Neural cell (in vitro differentiated cells): ENCODE measurements at regions not wholly inside any gene's neighbourhood (a gene's known extent, or its start where the extent isn't known, plus 50 kb on each side); places are given as distances from the start of the nearest gene placed in this dataset.

Experiments used
- H2AFZ ChIP-seq: fragments of 200-600, 300-800 bp; sonication (generic), shearing (Covaris generic); 2 replicates; pipeline ENCODE4 v1.6.0; 2014; ENCODE audit warnings: low read depth, mild to moderate bottlenecking, antibody characterized with exemption, low read length, moderate library complexity
- H3F3A ChIP-seq: fragments of 200-600 bp; shearing (Covaris generic); 2 replicates; pipeline ENCODE4 v1.6.1; 2016; ENCODE audit warnings: mild to moderate bottlenecking, moderate library complexity, mixed read lengths, antibody characterized with exemption, low read length; ENCODE audit not compliant: insufficient read depth, poor library complexity, severe bottlenecking
- H3K27ac ChIP-seq: fragments of 200-600, 300-800 bp; sonication (generic), shearing (Covaris generic); 2 replicates; pipeline ENCODE4 v1.5.1; 2014; ENCODE audit warnings: mild to moderate bottlenecking, low read length, moderate library complexity
- H3K27me3 ChIP-seq: fragments of 300-800, 200-600 bp; sonication (generic), shearing (Covaris generic); 2 replicates; pipeline ENCODE4 v1.6.0; 2014; ENCODE audit warnings: mild to moderate bottlenecking, low read depth, low read length, moderate library complexity; ENCODE audit not compliant: insufficient read depth
- H3K36me3 ChIP-seq: fragments of 300-800, 200-600 bp; sonication (generic), shearing (Covaris generic); 2 replicates; pipeline ENCODE4 v1.5.1; 2014; ENCODE audit warnings: mild to moderate bottlenecking, antibody characterized with exemption, low read length, moderate library complexity; ENCODE audit not compliant: insufficient read depth
- H3K4me2 ChIP-seq: fragments of 300-800, 200-600 bp; sonication (generic), shearing (Covaris generic); 2 replicates; pipeline ENCODE4 v1.6.0; 2014; ENCODE audit warnings: mild to moderate bottlenecking, low read length
- H3K4me3 ChIP-seq: fragments of 300-800, 200-600 bp; sonication (generic), shearing (Covaris generic); 2 replicates; pipeline ENCODE4 v1.5.1; 2014; ENCODE audit warnings: mild to moderate bottlenecking, low read length, moderate library complexity
- H3K79me2 ChIP-seq: fragments of 200-600 bp; shearing (Covaris generic); replicated peaks from 2 replicates; pipeline ENCODE4 v1.6.0; 2014; ENCODE audit warnings: mild to moderate bottlenecking, low read length, moderate library complexity; ENCODE audit not compliant: insufficient read depth
- H3K9ac ChIP-seq: fragments of 300-800, 200-600 bp; sonication (generic), shearing (Covaris generic); 2 replicates; pipeline ENCODE4 v1.6.1; 2016; ENCODE audit warnings: mild to moderate bottlenecking, low read length, mixed read lengths
- H3K9me2 ChIP-seq: fragments of 200-600 bp; shearing (Covaris generic); 2 replicates; pipeline ENCODE4 v1.6.1; 2016; ENCODE audit warnings: mild to moderate bottlenecking, low read length, mixed read lengths; ENCODE audit not compliant: insufficient read depth
- H3K9me3 ChIP-seq: fragments of 200-600, 300-800 bp; sonication (generic), shearing (Covaris generic); 2 replicates; pipeline ENCODE4 v1.6.1; 2016; ENCODE audit warnings: mild to moderate bottlenecking, mixed run types, low read length, moderate library complexity, mixed read lengths
- H4K20me1 ChIP-seq: fragments of 200-600 bp; shearing (Covaris generic); 2 replicates; pipeline ENCODE4 v1.6.1; 2016; ENCODE audit warnings: mild to moderate bottlenecking, mixed run types; ENCODE audit not compliant: insufficient read depth
- CTCF ChIP-seq: fragments of 450-650 bp; IDR thresholded peaks from 2 replicates; pipeline ENCODE4 v1.5.1; 2014; ENCODE audit warnings: antibody characterized with exemption, mild to moderate bottlenecking, moderate library complexity; ENCODE audit not compliant: poor library complexity, severe bottlenecking
- EP300 ChIP-seq: fragments of 450-650 bp; conservative IDR thresholded peaks from 2 replicates; pipeline ENCODE4 v1.6.1; 2014; ENCODE audit warnings: antibody characterized with exemption, mild to moderate bottlenecking, moderate library complexity; ENCODE audit not compliant: poor library complexity, severe bottlenecking
- EZH2 ChIP-seq: fragments of 200-600, 300-800 bp; shearing (Covaris generic), sonication (generic); IDR thresholded peaks from 2 replicates; pipeline ENCODE4 v1.6.1; 2014; ENCODE audit warnings: antibody characterized with exemption, low read length, borderline replicate concordance, mild to moderate bottlenecking; ENCODE audit not compliant: insufficient read depth, poor library complexity, severe bottlenecking
- MXI1 ChIP-seq: fragments of 450-650 bp; conservative IDR thresholded peaks from 2 replicates; pipeline ENCODE4 v1.6.1; 2014; ENCODE audit warnings: antibody characterized with exemption, mild to moderate bottlenecking; ENCODE audit not compliant: poor library complexity, severe bottlenecking
- POLR2AphosphoS5 ChIP-seq: IDR thresholded peaks from 2 replicates; pipeline ENCODE4 v1.6.1; 2012
- RAD21 ChIP-seq: fragments of 450-650 bp; conservative IDR thresholded peaks from 2 replicates; pipeline ENCODE4 v1.6.1; 2014; ENCODE audit warnings: antibody characterized with exemption, mild to moderate bottlenecking, moderate library complexity
- REST ChIP-seq: IDR thresholded peaks from 2 replicates; pipeline ENCODE4 v1.6.1; 2012; ENCODE audit warnings: borderline replicate concordance
- SMC3 ChIP-seq: fragments of 450-650 bp; conservative IDR thresholded peaks from 2 replicates; pipeline ENCODE4 v1.6.1; 2014; ENCODE audit warnings: antibody characterized with exemption, mild to moderate bottlenecking, moderate library complexity; ENCODE audit not compliant: poor library complexity
- TAF1 ChIP-seq: IDR thresholded peaks from 2 replicates; pipeline ENCODE4 v1.6.1; 2012; ENCODE audit warnings: low read depth

GRCh38 chr3:139729300-139729699 is 51.5 kb upstream of the NMNAT3 start:
- H3K4me2 ChIP-seq = no peak overlapping the region
- H4K20me1 ChIP-seq = no peaks in the 10 kb centered on the region
- no peaks in the 10 kb centered on the region for H3F3A ChIP-seq
- no peaks in the 10 kb centered on the region for H3K9me2 ChIP-seq
- no peak overlapping the region for H2AFZ ChIP-seq
- no peaks in the 10 kb centered on the region for H3K36me3 ChIP-seq
- no peaks in the 10 kb centered on the region for H3K9me3 ChIP-seq
- TF ChIP-seq REST = no peak
- TF ChIP-seq EP300 = no peak
- no peak for TF ChIP-seq EZH2
- no peak for TF ChIP-seq RAD21
- no peak for TF ChIP-seq TAF1
- TF ChIP-seq SMC3 = no peak
- no peak for TF ChIP-seq POLR2AphosphoS5
- no peak for TF ChIP-seq MXI1
- no peak for TF ChIP-seq CTCF
- no peaks in the 10 kb centered on the region for H3K27me3 ChIP-seq
- H3K79me2 ChIP-seq = no peaks in the 10 kb centered on the region
- no peak overlapping the region for H3K9ac ChIP-seq
- H3K27ac ChIP-seq = no peak overlapping the region
- H3K4me3 ChIP-seq = no peak overlapping the region

GRCh38 chr3:139728414-139728813 is 50.6 kb upstream of the NMNAT3 start:
- TF ChIP-seq MXI1 = no peak
- TF ChIP-seq TAF1 = no peak
- TF ChIP-seq REST = no peak
- TF ChIP-seq RAD21 = no peak
- no peak for TF ChIP-seq CTCF
- no peak for TF ChIP-seq EZH2
- TF ChIP-seq SMC3 = no peak
- TF ChIP-seq POLR2AphosphoS5 = no peak
- no peak for TF ChIP-seq EP300
- no peaks in the 10 kb centered on the region for H4K20me1 ChIP-seq
- H3K27me3 ChIP-seq = no peaks in the 10 kb centered on the region
- no peak overlapping the region for H3K4me3 ChIP-seq
- no peak overlapping the region for H3K4me2 ChIP-seq
- no peaks in the 10 kb centered on the region for H3F3A ChIP-seq
- no peaks in the 10 kb centered on the region for H3K79me2 ChIP-seq
- no peaks in the 10 kb centered on the region for H3K36me3 ChIP-seq
- H3K27ac ChIP-seq = no peak overlapping the region
- no peaks in the 10 kb centered on the region for H3K9me2 ChIP-seq
- no peak overlapping the region for H3K9ac ChIP-seq
- no peaks in the 10 kb centered on the region for H3K9me3 ChIP-seq
- H2AFZ ChIP-seq = no peak overlapping the region
